D721Med (cell line): ENCODE measurements at regions not wholly inside any gene's neighbourhood (a gene's known extent, or its start where the extent isn't known, plus 50 kb on each side); places are given as distances from the start of the nearest gene placed in this dataset.
"Not testable (repeated sequence)": the region's sequence is repeated elsewhere in the genome, so short reads cannot be mapped to it uniquely, and the experiment has no call there.

Experiments used
- DNase-seq: peaks from one replicate; pipeline ENCODE4 v3.0.0; 2011; ENCODE audit warnings: low spot score; ENCODE audit not compliant: insufficient read length
- FAIRE-seq: peaks from 2 replicates; lab custom pipeline; 2011; peaks lifted over from hg19 to GRCh38; lab: Jason Lieb, UNC
- TF ChIP-seq, protein P1 (sequence below): IDR thresholded peaks from 2 replicates; pipeline ENCODE4 v1.5.1; 2012; ENCODE audit warnings: mild to moderate bottlenecking, control low read depth; ENCODE audit not compliant: insufficient read depth; ENCODE audit errors: missing control alignments

DNA sequence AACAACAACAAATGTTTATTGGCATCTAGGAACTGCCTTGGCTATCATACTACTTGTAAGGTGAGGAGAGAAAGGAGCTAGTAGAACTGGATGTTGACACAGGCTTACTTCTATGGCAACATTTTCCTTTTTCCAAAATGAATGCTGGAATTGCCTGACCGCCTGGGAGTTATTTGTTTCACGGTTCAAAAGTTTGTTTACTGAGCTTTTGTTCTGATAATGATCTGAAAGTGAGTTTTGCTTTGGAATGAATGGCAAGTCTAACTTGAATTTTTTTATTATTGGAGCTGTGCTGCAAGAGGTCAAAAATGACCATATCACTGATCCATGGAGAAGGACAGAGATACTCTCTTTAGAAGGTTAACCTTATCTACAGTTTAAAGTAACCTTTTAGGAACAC, 183.5 kb upstream of the CAND1 start:
- DNase-seq (no peak), FAIRE-seq (no peak)
- TF ChIP-seq, protein P1, sequence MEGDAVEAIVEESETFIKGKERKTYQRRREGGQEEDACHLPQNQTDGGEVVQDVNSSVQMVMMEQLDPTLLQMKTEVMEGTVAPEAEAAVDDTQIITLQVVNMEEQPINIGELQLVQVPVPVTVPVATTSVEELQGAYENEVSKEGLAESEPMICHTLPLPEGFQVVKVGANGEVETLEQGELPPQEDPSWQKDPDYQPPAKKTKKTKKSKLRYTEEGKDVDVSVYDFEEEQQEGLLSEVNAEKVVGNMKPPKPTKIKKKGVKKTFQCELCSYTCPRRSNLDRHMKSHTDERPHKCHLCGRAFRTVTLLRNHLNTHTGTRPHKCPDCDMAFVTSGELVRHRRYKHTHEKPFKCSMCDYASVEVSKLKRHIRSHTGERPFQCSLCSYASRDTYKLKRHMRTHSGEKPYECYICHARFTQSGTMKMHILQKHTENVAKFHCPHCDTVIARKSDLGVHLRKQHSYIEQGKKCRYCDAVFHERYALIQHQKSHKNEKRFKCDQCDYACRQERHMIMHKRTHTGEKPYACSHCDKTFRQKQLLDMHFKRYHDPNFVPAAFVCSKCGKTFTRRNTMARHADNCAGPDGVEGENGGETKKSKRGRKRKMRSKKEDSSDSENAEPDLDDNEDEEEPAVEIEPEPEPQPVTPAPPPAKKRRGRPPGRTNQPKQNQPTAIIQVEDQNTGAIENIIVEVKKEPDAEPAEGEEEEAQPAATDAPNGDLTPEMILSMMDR: no peak

GRCh38 chr12:67086116-67086515, 183.0 kb upstream of the CAND1 start:
- FAIRE-seq (no peak), DNase-seq (no peak)
- TF ChIP-seq, protein P1: no peak

- FAIRE-seq (no peak), DNase-seq (no peak)
These were observed 180.6 kb upstream of the CAND1 start for GRCh38 chr12:67088401-67089118.

GRCh38 chr12:67091204-67091603, 178.0 kb upstream of the CAND1 start:
- DNase-seq: no peak
- TF ChIP-seq, protein P1: no peak
- no peak for FAIRE-seq

More at GRCh38 chr12:67088401-67089118, 180.6 kb upstream of the CAND1 start:
- TF ChIP-seq, protein P1: no peak

GRCh38 chr12:67091678-67092077, 177.5 kb upstream of the CAND1 start:
- DNase-seq (no peak), FAIRE-seq (no peak)
- TF ChIP-seq, protein P1: no peak

- not testable (repeated sequence) for DNase-seq, FAIRE-seq
These were observed 176.2 kb upstream of the CAND1 start for GRCh38 chr12:67092934-67093333.

- FAIRE-seq: no peak
- TF ChIP-seq, protein P1: no peak
- no peak for DNase-seq
These were observed 172.4 kb upstream of the CAND1 start for GRCh38 chr12:67096533-67097318.
